GM19328 (cell line): ENCODE measurements at regions not wholly inside any gene's neighbourhood (a gene's known extent, or its start where the extent isn't known, plus 50 kb on each side); places are given as distances from the start of the nearest gene placed in this dataset.
A peak's percentile ranks its signal among the peaks of the same experiment; 100 is the strongest.
"Not testable (repeated sequence)": the region's sequence is repeated elsewhere in the genome, so short reads cannot be mapped to it uniquely, and the experiment has no call there.

Experiments used
- ATAC-seq: cut with Tn5 transposase; IDR thresholded peaks from one replicate; pipeline ENCODE4 v1.9.1; 2021; ENCODE audit warnings: mild to moderate bottlenecking, moderate library complexity; ENCODE audit not compliant: unreplicated experiment

DNA sequence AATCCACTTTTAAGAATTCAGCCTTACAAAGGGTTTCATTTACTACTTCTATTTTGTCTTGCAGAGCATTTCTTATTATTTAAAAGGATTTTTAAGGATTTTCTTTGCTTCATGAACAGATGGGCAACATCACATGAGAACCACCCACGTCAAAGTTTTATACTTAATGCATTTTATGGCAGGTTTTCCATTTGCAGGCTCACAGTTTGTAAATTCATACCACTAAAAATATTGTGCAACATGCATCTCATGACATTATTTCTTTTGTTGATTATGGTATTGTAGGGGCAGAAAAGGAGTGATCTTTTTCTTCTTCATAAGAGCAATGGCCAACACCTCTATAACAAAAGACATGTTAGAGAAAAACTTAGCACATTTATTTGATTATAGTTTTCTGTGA is 554.0 kb upstream of the SPRY2 start:
- no peak for ATAC-seq

DNA sequence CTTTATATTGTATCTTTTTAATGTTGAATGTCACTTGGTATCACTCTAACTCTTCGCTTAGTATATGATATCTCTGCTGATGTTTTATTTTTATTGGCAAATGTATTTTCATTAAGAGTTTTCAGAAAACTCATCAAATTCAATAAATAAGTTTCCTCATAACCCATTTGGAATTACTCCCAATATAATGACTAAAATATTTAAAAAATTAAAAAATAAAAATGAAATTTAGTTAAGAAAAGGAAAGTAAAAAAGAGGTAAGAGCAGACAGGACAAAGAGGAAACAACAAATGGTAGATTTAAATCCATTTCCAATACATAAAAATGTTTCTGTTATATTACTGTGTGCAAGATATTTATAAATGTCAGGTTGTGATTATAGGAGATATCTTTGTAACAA is 548.9 kb upstream of the SPRY2 start:
- no peak for ATAC-seq

DNA sequence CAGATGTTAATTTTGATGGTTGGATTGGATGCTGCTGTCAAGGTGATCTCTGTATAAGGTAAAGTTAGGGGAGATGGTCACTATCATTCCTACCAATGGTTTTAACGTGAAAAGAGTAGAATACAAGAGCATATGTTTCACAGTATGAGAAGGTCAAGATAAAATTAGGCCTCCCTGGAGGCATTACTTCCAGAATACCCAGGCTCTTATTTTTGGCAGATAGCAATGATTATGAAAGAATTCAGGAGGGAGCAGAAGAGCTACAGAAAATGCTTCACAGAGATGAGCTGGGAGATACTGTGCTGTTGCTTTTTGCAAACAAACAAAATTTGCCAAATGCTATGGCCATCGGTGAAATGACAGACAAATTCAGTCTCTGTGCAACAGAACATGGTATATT is 547.5 kb upstream of the SPRY2 start:
- ATAC-seq: no peak

DNA sequence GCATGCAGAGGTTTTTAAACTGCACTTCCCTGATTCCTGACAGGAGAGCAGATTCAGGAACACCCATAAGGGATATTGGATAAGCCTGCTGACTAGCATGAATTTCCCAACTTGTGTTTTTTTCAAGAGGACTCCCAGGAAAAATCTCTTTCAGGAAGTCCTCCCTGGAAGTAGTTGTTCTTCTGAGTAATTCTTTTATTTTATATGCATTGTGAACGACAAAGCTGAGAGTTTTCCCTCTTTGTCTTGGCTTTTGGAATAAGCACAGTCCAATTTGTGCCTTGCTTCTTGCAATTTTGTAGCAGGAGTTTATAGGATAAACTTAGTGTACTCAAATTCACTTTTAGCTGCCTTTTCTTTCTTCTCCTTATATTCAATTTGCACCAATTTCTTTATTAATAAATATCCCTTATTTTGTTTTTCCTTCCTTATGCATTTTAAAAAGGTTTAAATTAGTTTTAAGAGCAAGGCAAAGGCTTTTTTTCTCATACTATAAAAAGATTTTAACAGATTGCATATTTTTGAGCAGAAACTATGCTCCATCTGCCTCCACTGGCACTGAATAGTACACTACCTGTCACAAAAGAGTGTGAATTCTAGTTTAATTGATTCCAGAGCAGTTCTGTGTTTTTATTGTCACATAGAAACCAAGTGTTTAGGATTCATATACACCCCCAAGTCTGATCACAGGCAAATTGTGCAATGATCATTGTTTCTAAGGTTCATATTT is 543.3 kb upstream of the SPRY2 start:
- ATAC-seq: no peak

DNA sequence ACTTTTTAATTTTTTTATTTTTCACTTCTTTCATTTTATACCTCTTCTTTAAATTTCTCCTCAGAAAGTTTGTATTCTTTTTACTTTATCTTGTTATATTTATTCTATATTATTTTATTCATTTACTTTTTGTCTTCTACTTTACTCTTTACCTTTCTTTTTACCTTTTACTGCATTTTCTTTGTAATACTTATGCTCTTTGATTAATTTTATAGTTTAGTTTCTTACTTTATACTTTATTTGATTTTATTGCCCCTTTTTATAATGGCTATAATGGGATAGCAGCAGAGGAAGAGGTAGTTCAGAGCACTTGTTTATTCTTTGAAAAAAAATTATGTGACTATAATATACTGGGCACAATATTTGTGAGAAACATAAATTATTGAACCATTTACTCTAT is 542.6 kb upstream of the SPRY2 start:
- ATAC-seq: no peak

DNA sequence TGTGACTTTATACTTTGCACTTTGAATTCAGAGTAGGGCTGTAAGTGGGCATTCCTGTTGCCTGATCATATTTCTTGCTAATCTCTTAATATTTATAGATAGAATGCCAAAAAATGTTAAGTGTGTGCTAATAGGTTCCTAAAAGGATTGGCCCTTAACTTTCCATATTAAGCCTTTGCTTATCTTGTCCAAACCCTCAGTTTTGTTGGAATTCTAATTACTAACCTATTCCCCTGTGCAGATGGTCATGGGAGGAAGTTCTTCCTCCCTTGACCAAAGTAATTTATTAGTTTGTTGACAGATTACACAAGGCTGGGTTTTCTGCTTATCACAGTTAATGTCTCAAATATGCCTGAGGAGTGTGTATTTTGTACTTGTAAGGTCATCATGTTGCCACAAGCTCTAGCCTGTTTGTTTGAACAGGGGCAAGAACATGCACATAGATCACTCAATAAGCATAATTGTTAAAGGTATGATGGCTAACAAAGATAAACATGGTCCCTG is 541.1 kb upstream of the SPRY2 start:
- ATAC-seq: no peak

DNA sequence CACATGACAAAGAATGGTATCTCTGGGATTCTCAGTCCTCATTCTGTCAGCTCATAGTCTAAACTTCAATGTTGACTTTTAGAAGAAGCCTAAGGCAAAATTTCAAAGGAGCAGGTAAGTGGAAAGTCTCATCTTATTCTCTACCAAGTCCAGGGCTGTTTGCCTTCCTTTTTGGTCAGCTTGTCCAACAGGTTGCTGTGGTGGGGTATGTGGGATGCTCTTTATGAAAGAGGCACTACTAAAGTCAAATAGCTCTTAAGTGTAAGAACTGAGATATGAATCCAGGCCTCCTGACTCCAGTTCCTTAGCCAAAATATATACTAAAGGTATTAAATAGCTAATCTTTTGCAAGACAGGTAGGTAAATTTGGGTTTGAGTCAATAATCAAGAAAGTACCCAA is 540.6 kb upstream of the SPRY2 start:
- no peak for ATAC-seq

DNA sequence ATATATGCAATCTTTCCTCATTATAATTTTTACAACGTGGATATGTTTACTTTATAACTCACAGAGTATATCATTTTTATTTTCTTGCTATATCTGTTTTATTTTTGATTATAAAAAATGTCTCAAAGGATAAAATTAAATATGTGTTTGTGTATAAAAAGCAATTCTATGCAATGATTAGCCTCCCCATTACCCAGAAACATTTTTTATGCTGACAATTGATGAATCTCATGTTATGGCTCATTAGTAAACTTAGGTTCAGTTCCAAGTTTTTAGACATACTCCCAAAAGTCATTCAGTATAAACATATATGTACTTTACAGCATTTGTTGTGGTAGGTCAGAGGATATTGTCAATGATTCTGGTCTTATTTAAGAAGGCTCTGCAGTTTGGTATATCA is 540.1 kb upstream of the SPRY2 start:
- no peak for ATAC-seq

DNA sequence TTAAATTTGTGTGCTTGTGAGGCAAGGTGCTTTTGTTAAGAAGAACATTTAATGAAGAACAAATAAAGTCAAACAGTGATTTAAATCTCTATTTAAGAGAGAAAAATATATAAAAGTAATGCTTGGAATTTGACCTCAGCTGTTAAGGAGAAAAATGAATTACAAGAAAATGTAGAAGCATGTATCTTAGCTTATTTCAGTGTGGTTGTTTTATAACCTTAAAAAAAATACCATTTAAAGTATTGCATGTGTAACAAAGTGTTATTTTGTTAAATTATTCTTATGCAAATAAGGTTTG is 537.0 kb upstream of the SPRY2 start:
- ATAC-seq: no peak

DNA sequence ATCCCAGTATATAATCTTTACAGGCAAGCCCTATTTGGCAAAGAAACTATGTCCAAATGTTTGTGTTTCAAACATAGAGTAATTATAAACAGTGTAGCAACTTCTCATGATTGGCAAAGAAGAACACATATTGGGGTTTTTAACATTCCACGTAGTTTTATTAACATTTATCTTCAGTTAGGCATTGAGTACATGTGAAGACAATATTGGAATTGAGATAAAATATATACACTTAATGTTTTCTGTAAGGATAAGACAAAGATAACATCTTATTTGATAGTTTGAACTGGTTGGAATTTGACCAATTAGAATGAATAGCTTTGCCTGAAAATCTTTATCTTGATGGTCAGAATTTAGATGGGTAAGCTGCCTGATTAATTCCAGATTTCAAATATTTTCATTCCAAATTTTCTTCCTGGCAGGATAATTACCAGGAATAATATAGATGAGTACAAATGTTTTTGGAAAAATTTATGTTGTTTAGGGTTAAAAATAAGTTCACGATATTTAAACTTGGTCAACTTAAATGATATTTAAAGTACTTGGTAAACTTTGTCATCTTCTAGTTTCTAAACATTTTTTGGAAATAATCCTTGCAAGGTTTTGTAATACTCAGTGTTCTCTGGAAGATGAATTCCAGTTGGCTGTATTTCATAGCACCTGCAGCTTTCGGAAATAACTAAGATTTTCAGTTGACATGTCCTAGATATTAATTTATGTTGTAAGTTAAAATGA is 536.5 kb upstream of the SPRY2 start:
- no peak for ATAC-seq

DNA sequence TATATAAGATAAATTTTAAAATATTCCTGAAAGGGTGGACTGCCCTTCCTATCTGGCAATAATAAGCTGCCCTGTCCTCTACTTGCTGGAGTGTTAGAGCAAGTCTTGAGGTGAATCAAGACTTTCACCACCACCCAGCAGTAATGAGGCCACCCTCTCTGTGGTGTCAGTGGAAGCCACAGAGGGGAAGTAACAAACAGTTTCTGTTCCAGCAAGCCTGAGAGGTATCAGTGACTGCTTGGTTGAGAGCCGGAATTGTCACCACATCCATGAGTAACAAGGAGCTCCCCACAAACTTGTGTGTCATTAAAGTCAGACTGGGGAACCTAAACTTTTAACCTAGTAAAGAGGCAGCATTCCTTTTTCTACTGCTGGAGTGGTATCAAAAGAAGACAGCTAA is 532.7 kb upstream of the SPRY2 start:
- ATAC-seq: peak; percentile 97

DNA sequence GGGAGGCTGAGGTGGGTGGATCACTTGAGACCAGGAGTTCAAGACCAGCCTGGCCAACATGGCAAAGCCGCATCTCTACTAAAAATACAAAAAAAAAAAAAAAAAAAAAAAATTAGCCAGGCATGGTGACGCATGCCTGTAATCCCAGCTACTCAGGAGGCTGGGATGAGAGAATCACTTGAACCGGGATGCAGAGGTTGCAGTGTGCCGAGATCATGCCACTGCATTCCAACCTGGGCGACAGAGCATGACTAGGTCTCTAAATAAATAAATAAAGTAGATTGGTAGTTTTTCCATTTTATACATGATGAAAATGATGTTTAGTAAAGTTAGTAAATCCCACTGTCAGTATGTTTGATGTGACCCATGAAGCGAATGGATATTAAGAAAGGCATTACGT is 531.0 kb upstream of the SPRY2 start:
- not testable (repeated sequence) for ATAC-seq

DNA sequence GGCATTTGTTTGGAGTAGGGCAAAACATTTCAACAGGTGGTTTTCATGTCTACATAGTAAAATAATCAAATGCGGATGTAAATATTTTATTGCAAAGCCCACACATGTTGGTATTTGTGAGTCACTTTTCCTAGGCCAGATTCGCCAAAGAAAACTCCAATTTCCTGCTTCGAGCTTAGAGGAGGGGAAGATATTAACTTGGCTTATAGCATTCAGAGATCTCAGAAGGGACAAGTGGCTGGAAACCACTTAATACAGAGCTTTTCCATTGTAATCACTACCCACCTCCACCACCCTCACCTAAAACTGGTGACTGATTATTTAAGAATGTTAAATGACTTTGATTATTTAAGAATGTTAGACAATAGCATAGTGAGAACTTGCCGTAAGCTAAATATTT is 530.6 kb upstream of the SPRY2 start:
- no peak for ATAC-seq

DNA sequence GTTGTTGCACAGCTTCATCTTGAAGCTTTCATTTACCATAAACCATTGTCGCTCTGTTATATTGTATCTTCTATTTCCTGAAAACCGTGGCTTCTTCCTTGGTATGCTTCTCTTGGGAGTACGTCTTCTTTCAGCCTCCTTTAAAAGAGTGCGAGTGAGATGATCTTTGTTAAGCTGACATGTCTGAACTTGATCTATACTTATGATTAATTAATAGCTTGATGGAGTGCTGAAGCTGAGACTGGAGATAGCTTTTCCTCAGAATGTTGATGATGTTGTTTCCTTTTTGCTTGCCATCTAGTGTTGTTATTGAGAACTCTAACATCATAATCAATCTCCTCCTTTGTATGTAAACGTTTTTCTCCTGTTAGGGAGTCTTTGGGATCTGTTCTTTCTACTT is 529.3 kb upstream of the SPRY2 start:
- no peak for ATAC-seq

DNA sequence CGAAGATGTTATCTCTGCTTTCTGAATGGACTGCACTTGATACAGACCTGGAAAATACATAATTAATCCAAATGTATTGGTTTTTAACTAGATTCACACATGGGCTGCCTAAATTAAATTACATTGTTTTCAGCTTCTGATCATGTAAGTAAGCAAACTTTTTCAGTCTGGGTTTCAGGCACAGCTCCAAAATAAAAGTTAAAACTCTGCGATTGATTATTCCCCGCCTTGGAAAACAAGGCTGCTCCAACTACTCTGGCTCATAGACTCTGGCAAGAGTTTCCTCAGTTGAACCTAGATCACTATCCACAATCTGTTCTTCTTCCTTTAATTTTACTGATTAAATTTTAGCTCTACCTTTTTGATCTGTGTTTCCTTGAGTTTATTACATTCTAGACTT is 526.0 kb upstream of the SPRY2 start:
- ATAC-seq: no peak

DNA sequence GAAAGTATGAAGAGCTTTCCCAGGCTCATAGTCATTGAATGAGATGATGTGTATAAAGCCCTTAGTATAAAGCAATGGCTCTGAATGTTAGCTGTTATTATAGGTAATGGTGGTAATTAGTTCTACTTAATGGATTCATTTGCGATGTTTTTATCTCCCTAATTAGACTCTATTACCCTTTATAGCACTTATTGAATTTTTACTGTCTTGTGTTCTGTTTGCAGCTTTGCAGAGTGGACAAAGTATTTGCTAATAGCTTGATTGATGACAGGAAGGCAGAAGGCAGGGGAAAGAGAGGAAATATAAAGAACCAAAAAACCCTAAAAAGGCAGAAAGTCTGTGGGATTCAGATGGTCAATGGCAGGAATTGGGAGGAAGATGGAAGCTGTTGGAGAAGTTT is 524.4 kb upstream of the SPRY2 start:
- no peak for ATAC-seq

DNA sequence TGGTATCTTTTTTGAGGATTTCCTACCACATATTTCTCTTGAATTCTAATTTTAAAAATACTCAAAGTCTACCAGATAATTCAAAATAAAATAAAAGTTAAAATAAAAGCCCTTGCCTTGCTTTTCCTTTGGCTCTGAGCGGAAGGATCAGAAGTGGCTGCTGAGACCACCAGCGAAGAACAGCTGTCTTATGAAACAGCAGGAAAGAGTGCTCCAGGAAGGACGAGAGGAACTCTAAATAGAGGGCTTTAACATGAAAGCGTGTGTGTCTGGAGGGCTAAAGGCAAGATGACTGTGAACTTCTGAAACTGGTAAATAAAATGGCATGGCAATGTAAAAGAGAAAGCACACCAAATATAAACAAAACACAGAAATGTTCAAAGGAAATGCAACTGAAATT is 521.5 kb upstream of the SPRY2 start:
- no peak for ATAC-seq

DNA sequence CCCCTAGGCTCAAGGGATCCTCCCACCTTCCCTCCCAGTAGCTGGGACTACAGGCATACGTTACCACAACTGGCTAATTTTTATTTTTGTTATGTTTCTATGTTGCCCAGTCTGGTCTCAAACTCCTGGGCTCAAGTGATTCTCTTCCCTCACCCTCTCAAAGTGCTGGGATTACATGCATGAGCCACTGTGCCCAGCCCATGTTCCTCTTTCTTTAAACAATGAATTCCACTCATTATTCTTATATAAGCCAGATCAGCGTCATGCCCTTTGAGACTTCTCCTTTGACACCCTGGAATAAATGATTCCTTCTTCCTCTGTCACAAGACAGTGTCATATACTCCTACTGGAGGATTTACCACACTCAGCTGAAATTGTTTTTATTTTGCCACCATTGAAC is 519.9 kb upstream of the SPRY2 start:
- no peak for ATAC-seq

DNA sequence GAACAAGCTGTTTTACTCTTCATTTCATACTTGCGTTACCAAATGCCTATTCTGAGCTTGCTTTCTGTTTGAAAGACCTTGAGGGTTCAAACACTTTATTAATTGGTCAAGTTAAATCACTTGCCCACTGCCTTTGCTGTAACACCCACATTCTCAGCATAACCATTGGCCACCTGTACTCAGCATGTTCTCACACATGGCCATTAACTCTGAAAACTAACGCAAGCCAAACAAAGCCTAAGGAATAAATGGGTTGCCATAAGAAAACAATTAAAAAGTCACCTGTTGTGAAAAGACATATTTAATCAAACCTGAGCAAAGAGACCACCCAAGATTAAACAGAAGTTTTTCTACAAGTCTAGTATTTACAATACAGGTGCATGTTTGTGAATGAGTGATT is 517.2 kb upstream of the SPRY2 start:
- ATAC-seq: no peak

DNA sequence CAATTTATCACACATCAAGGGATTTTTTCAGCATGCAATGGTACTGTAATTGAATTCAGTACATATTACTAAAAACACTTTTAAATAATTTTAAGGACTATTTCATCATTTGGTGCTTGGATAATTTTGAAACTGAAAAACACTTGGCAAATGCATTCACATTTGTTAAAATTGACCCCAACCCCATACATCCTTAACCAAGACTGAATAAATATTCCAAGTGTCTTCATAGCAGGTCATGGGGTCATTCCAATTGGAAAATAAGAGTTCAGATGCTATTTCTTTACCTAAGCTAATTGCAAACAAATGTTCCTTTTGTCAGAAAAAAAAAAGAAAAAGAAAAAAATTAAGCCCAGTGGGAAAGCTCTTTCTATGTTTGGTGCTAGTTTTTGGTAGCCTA is 516.4 kb upstream of the SPRY2 start:
- ATAC-seq: no peak

DNA sequence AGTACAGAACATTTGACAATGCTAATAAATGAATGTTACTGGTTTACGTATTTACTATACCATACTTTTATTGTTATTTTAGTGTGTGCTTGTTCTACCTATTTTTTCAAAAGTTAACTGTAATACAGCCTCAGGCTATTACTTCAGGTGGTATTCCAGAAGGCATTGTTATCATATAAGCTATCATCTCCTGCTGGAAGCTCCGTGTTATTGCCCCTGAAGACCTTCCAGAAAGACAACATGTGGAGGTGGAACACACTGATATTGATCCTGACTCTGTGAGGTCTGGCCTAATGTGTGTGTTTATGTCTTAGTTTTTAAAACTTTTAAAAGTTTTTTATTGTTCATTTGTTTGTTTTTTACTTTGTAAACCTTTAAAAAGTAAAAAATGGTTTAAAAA is 509.8 kb upstream of the SPRY2 start:
- ATAC-seq: no peak

DNA sequence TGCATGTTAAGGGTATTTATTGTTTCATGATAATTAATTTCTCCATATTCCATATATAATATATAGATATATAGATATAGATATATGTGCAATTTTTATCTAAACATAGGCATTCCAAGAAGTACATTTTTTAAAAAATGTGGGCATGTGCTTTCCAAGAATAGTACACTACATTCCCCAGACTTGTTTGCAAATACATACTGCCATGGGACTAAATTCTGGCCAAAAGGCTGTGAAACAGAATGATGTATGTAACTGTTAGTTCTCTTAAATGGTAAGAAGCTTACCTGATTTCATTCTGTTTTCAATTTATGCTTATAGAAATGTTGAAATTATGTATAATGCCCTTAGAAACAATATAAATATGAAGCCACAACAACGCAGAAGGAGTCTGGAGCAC is 503.2 kb upstream of the SPRY2 start:
- ATAC-seq: no peak

DNA sequence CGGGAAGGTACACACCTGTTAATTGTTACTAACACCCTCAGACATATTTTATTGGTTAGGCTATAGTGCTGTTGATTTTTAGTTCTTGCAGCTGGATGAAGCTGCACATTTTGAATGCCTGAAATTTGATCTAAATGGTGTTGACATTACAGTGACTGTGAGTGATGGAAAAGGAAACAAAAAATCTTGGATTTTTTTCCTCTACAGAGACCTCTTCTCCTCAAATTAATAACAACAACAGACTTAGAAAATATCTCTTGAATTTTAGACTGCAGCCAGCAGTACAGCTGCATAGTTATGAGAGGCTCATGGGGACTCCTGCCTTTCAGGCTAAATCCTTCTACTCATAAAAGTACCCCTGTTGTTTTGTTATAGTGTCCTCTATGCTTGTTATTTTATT is 500.5 kb upstream of the SPRY2 start:
- no peak for ATAC-seq
